ENCODE measurements at regions not wholly inside any gene's neighbourhood (a gene's known extent, or its start where the extent isn't known, plus 50 kb on each side); places are given as distances from the start of the nearest gene placed in this dataset.

DNA sequence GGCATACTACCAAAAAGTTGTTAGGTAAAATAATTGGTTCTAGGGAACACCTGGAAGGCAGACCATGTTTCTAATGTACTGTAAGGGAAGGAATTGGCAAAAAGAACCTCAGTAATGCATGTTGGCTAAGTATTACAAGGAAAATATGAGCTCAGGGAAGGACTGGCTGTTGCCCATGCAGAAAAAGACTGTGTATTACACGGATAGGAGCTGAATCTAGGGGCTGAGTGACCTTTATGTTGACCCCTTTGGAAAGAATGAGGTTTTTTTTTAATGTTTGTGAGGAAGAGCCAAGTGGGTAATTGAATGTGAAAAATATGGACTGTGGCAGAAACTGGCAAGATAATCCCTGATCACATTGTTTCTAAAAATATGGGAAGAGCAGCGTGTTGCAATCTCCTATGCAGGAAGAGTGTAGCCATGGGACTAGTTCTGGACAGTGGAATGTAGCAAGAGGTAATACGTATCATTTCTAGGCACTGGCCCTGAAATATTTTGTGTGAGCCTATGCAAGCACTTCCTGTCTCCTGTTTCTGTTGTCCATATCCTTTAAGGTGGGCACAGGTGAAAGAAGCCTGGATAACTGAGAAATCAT lies 95.1 kb upstream of the CNTNAP4 start:
- H3K27ac ChIP-seq (ENCODE audit: low read length) = no peak overlapping the region
- H2AFZ ChIP-seq (ENCODE audit: low read depth, low read length) = no peak overlapping the region
- no peaks in the 10 kb centered on the region for H3K27me3 ChIP-seq (ENCODE audit: low read depth, low read length)
- H3K4me2 ChIP-seq (ENCODE audit: low read length) = no peak overlapping the region
- no peak overlapping the region for H3K4me3 ChIP-seq (ENCODE audit: low read length)
- H4K20me1 ChIP-seq (ENCODE audit: insufficient read depth, low read length) = no peaks in the 10 kb centered on the region
- no peaks in the 10 kb centered on the region for H3K4me1 ChIP-seq (ENCODE audit: low read length)
- no peaks in the 10 kb centered on the region for H3K9me3 ChIP-seq (ENCODE audit: insufficient read depth, low read length)
- H3K36me3 ChIP-seq (replicated peaks; ENCODE audit: low read depth, low read length) = no peaks in the 10 kb centered on the region
- no peak for TF ChIP-seq EZH2phosphoT487 (IDR thresholded peaks at IDR 0.05; ENCODE audit: low read depth)
- TF ChIP-seq, protein P1, sequence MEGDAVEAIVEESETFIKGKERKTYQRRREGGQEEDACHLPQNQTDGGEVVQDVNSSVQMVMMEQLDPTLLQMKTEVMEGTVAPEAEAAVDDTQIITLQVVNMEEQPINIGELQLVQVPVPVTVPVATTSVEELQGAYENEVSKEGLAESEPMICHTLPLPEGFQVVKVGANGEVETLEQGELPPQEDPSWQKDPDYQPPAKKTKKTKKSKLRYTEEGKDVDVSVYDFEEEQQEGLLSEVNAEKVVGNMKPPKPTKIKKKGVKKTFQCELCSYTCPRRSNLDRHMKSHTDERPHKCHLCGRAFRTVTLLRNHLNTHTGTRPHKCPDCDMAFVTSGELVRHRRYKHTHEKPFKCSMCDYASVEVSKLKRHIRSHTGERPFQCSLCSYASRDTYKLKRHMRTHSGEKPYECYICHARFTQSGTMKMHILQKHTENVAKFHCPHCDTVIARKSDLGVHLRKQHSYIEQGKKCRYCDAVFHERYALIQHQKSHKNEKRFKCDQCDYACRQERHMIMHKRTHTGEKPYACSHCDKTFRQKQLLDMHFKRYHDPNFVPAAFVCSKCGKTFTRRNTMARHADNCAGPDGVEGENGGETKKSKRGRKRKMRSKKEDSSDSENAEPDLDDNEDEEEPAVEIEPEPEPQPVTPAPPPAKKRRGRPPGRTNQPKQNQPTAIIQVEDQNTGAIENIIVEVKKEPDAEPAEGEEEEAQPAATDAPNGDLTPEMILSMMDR (IDR thresholded peaks at IDR 0.05; ENCODE audit: low read depth, low read length) = no peak
- no peak overlapping the region for H3K9ac ChIP-seq (ENCODE audit: low read length)
- no peaks in the 10 kb centered on the region for H3K79me2 ChIP-seq (ENCODE audit: low read length)

DNA sequence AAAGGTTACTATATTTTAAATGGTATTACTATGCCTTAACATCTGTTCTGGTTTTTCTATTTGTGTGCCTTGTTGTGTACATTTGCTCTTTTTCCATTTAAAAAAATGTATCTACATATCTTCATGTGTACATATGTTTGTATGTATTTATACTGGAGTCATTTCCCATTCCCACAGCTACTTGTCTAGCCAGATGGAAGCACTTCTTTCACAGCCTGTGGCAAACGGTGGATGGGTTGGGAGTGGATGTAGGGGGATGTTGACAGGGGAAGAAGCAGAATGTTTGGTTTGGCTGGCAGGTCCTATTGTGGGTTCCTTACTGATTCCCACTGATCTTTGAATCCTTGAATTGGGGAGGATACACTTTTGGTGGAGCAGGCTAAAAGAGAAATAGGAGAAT lies 93.6 kb upstream of the CNTNAP4 start:
- no peaks in the 10 kb centered on the region for H4K20me1 ChIP-seq (ENCODE audit: insufficient read depth, low read length)
- H3K27ac ChIP-seq (ENCODE audit: low read length) = no peak overlapping the region
- no peaks in the 10 kb centered on the region for H3K27me3 ChIP-seq (ENCODE audit: low read depth, low read length)
- TF ChIP-seq, protein P1 (IDR thresholded peaks at IDR 0.05; ENCODE audit: low read depth, low read length) = no peak
- no peak for TF ChIP-seq EZH2phosphoT487 (IDR thresholded peaks at IDR 0.05; ENCODE audit: low read depth)
- H3K4me1 ChIP-seq (ENCODE audit: low read length) = no peaks in the 10 kb centered on the region
- H3K79me2 ChIP-seq (ENCODE audit: low read length) = no peaks in the 10 kb centered on the region
- no peaks in the 10 kb centered on the region for H3K9me3 ChIP-seq (ENCODE audit: insufficient read depth, low read length)
- no peak overlapping the region for H2AFZ ChIP-seq (ENCODE audit: low read depth, low read length)
- no peaks in the 10 kb centered on the region for H3K36me3 ChIP-seq (replicated peaks; ENCODE audit: low read depth, low read length)
- no peak overlapping the region for H3K4me2 ChIP-seq (ENCODE audit: low read length)
- no peak overlapping the region for H3K4me3 ChIP-seq (ENCODE audit: low read length)
- H3K9ac ChIP-seq (ENCODE audit: low read length) = no peak overlapping the region

DNA sequence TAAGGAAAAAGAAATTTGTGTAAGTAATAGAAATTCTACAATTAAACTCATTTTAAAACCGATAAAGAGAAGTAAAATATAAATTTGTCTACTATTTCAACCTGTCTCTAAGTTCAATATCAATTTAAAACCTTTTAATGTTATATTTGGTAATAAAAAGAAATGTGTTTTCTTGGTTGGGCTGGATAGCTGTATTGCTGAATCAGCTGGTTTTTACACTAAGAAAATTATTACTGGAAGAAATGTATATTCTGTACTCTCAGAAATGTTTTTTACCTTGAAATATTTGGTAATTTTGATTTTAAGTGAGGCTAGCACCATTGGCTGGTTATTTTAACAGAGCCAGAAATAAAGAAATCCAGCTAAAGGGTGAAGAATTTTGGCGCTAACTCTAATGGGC lies 87.1 kb upstream of the CNTNAP4 start:
- TF ChIP-seq EZH2phosphoT487 (IDR thresholded peaks at IDR 0.05; ENCODE audit: low read depth) = no peak
- TF ChIP-seq, protein P1 (IDR thresholded peaks at IDR 0.05; ENCODE audit: low read depth, low read length) = no peak
- no peak overlapping the region for H3K4me2 ChIP-seq (ENCODE audit: low read length)
- no peak overlapping the region for H2AFZ ChIP-seq (ENCODE audit: low read depth, low read length)
- H3K36me3 ChIP-seq (replicated peaks; ENCODE audit: low read depth, low read length) = no peaks in the 10 kb centered on the region
- no peaks in the 10 kb centered on the region for H3K9me3 ChIP-seq (ENCODE audit: insufficient read depth, low read length)
- H3K4me3 ChIP-seq (ENCODE audit: low read length) = no peak overlapping the region
- no peaks in the 10 kb centered on the region for H3K27me3 ChIP-seq (ENCODE audit: low read depth, low read length)
- no peak overlapping the region for H3K27ac ChIP-seq (ENCODE audit: low read length)
- no peaks in the 10 kb centered on the region for H4K20me1 ChIP-seq (ENCODE audit: insufficient read depth, low read length)
- H3K4me1 ChIP-seq (ENCODE audit: low read length) = peaks cover 11% of the 10 kb centered on the region
- no peaks in the 10 kb centered on the region for H3K79me2 ChIP-seq (ENCODE audit: low read length)
- H3K9ac ChIP-seq (ENCODE audit: low read length) = no peak overlapping the region

DNA sequence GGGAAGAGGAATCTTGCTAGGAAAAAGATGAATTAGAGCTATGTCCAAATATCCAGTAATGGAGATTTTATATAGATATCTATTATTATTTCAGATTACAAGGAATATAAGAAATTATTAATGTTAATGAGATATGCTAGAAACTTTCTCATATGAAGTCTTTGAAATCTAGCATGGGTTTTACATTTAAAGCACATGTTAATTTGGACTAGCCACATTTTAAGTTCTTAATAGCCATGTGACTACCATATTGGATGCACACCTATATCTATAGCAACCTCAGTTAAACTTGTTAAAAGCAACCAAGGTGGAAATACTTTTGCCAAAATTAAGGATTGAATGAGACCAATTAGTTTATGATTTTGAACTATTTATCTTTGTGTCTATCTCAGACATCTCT lies 86.7 kb upstream of the CNTNAP4 start:
- no peaks in the 10 kb centered on the region for H3K27me3 ChIP-seq (ENCODE audit: low read depth, low read length)
- no peak overlapping the region for H3K27ac ChIP-seq (ENCODE audit: low read length)
- H3K9me3 ChIP-seq (ENCODE audit: insufficient read depth, low read length) = no peaks in the 10 kb centered on the region

More for the DNA sequence above, 86.7 kb upstream of the CNTNAP4 start:
- Histone ChIP-seq H4K20me1 (ENCODE audit: insufficient read depth, low read length) (no peaks in the 10 kb centered on the region), H2AFZ (ENCODE audit: low read depth, low read length) (no peak overlapping the region), H3K4me2 (ENCODE audit: low read length) (no peak overlapping the region), H3K4me1 (ENCODE audit: low read length) (peaks cover 12% of the 10 kb centered on the region), H3K36me3 (replicated peaks; ENCODE audit: low read depth, low read length) (no peaks in the 10 kb centered on the region), H3K4me3 (ENCODE audit: low read length) (no peak overlapping the region), H3K9ac (ENCODE audit: low read length) (no peak overlapping the region), H3K79me2 (ENCODE audit: low read length) (no peaks in the 10 kb centered on the region)
- TF ChIP-seq EZH2phosphoT487 (IDR thresholded peaks at IDR 0.05; ENCODE audit: low read depth) = no peak
- TF ChIP-seq, protein P1 (IDR thresholded peaks at IDR 0.05; ENCODE audit: low read depth, low read length) = no peak

Data from OCI-LY3 (cell line).